ENCODE measurements at regions not wholly inside any gene's neighbourhood (a gene's known extent, or its start where the extent isn't known, plus 50 kb on each side); places are given as distances from the start of the nearest gene placed in this dataset.

GRCh38 chr21:22474403-22474802, 1476.2 kb downstream of the NCAM2 start:
- TF ChIP-seq YY1 (IDR thresholded peaks at IDR 0.05; ENCODE audit: insufficient read depth, insufficient read length): no peak
- TF ChIP-seq ZNF274 (IDR thresholded peaks at IDR 0.05; ENCODE audit: low read depth, low read length): no peak

All from NT2/D1 (cell line).